Loucy (cell line): ENCODE measurements at regions not wholly inside any gene's neighbourhood (a gene's known extent, or its start where the extent isn't known, plus 50 kb on each side); places are given as distances from the start of the nearest gene placed in this dataset.

Experiments
- H2AFZ ChIP-seq: fragments of 200-600 bp; sonication (generic); 2 replicates; pipeline ENCODE4 v1.6.0; 2016; ENCODE audit warnings: antibody characterized with exemption, mild to moderate bottlenecking, low read length, moderate library complexity
- H3F3A ChIP-seq: fragments of 200-600 bp; 2 replicates; pipeline ENCODE4 v1.6.0; 2016; ENCODE audit warnings: antibody characterized with exemption, low read depth, mild to moderate bottlenecking
- H3K27me3 ChIP-seq: fragments of 200-600 bp; sonication (generic); 2 replicates; pipeline ENCODE4 v1.6.1; 2014; ENCODE audit warnings: low read length, mild to moderate bottlenecking; ENCODE audit not compliant: insufficient read depth, poor library complexity, severe bottlenecking
- H3K36me3 ChIP-seq: fragments of 200-600 bp; sonication (generic); 2 replicates; pipeline ENCODE4 v1.6.1; 2016; ENCODE audit warnings: low read length; ENCODE audit not compliant: insufficient read depth
- H3K4me1 ChIP-seq: fragments of 200-600 bp; sonication (generic); 2 replicates; pipeline ENCODE4 v1.5.1; 2014; ENCODE audit warnings: low read length, mild to moderate bottlenecking; ENCODE audit not compliant: insufficient read depth, poor library complexity, severe bottlenecking
- H3K4me2 ChIP-seq: fragments of 200-600 bp; sonication (generic); 2 replicates; pipeline ENCODE4 v1.6.0; 2014; ENCODE audit warnings: antibody characterized with exemption, low read length, low read depth, mild to moderate bottlenecking; ENCODE audit not compliant: poor library complexity, severe bottlenecking
- H3K4me3 ChIP-seq: fragments of 200-600 bp; sonication (generic); 2 replicates; pipeline ENCODE4 v1.5.1; 2014; ENCODE audit warnings: low read length, mild to moderate bottlenecking, mixed read lengths; ENCODE audit not compliant: poor library complexity, severe bottlenecking
- H3K79me2 ChIP-seq: fragments of 200-600 bp; sonication (generic); 2 replicates; pipeline ENCODE4 v1.6.1; 2014; ENCODE audit warnings: low read length; ENCODE audit not compliant: insufficient read depth
- H3K9ac ChIP-seq: fragments of 200-600 bp; sonication (generic); 2 replicates; pipeline ENCODE4 v1.6.0; 2014; ENCODE audit warnings: mild to moderate bottlenecking, low read depth, low read length, moderate library complexity; ENCODE audit not compliant: poor library complexity, severe bottlenecking
- H3K9me2 ChIP-seq: fragments of 200-600 bp; sonication (generic); replicated peaks from 2 replicates; pipeline ENCODE4 v1.6.1; 2016; ENCODE audit warnings: low read depth, low read length, mixed read lengths
- H3K9me3 ChIP-seq: fragments of 200-600 bp; sonication (generic); 2 replicates; pipeline ENCODE4 v1.6.1; 2014; ENCODE audit warnings: mild to moderate bottlenecking, antibody characterized with exemption, low read length, low read depth; ENCODE audit not compliant: insufficient read depth
- H4K20me1 ChIP-seq: fragments of 200-600 bp; sonication (generic); 2 replicates; pipeline ENCODE4 v1.6.0; 2014; ENCODE audit warnings: antibody characterized with exemption, low read length, mild to moderate bottlenecking; ENCODE audit not compliant: insufficient read depth, poor library complexity, severe bottlenecking
- CTCF ChIP-seq: fragments of 200-600 bp; sonication (generic); conservative IDR thresholded peaks from 2 replicates; pipeline ENCODE4 v1.5.1; 2014; ENCODE audit warnings: mild to moderate bottlenecking, antibody characterized with exemption, low read length
- EZH2phosphoT487 ChIP-seq: fragments of 200-600 bp; IDR thresholded peaks from 2 replicates; pipeline ENCODE4 v1.6.1; 2018; ENCODE audit warnings: antibody characterized with exemption, mild to moderate bottlenecking, moderate library complexity, borderline replicate concordance

- Histone ChIP-seq H3K4me1 (peaks cover 2% of the 10 kb centered on the region), H3K9ac (no peak overlapping the region), H4K20me1 (no peaks in the 10 kb centered on the region), H3K9me2 (no peaks in the 10 kb centered on the region), H3K27me3 (no peaks in the 10 kb centered on the region), H3K4me2 (no peak overlapping the region), H3K79me2 (no peaks in the 10 kb centered on the region), H3K36me3 (no peaks in the 10 kb centered on the region), H2AFZ (no peak overlapping the region), H3F3A (no peaks in the 10 kb centered on the region), H3K9me3 (no peaks in the 10 kb centered on the region), H3K4me3 (no peak overlapping the region)
- no peak for TF ChIP-seq EZH2phosphoT487
- no peak for TF ChIP-seq CTCF
Measured at GRCh38 chr12:89106950-89107349, 245.4 kb downstream of the DUSP6 start.

- Histone ChIP-seq H2AFZ (no peak overlapping the region), H3K4me3 (no peak overlapping the region), H3K9ac (no peak overlapping the region), H3K27me3 (no peaks in the 10 kb centered on the region), H3K79me2 (no peaks in the 10 kb centered on the region), H3K9me3 (no peaks in the 10 kb centered on the region), H3K36me3 (no peaks in the 10 kb centered on the region), H3F3A (no peaks in the 10 kb centered on the region), H3K4me1 (peaks cover 15% of the 10 kb centered on the region), H3K9me2 (no peaks in the 10 kb centered on the region), H3K4me2 (no peak overlapping the region), H4K20me1 (no peaks in the 10 kb centered on the region)
- no peak for TF ChIP-seq EZH2phosphoT487
- no peak for TF ChIP-seq CTCF
Measured at GRCh38 chr12:89105243-89105642, 247.1 kb downstream of the DUSP6 start.

GRCh38 chr12:89103831-89104230 lies 248.5 kb downstream of the DUSP6 start:
- Histone ChIP-seq H3K4me2 (no peak overlapping the region), H3K9me2 (no peaks in the 10 kb centered on the region), H3K36me3 (no peaks in the 10 kb centered on the region), H3K79me2 (no peaks in the 10 kb centered on the region), H3K9me3 (no peaks in the 10 kb centered on the region), H2AFZ (no peak overlapping the region), H4K20me1 (no peaks in the 10 kb centered on the region), H3F3A (no peaks in the 10 kb centered on the region), H3K4me1 (peaks cover 15% of the 10 kb centered on the region), H3K9ac (no peak overlapping the region), H3K4me3 (no peak overlapping the region), H3K27me3 (no peaks in the 10 kb centered on the region)
- TF ChIP-seq EZH2phosphoT487, result no peak
- no peak for TF ChIP-seq CTCF
